GM15510 (cell line): ENCODE measurements at regions not wholly inside any gene's neighbourhood (a gene's known extent, or its start where the extent isn't known, plus 50 kb on each side); places are given as distances from the start of the nearest gene placed in this dataset.

ENCODE experiments used
- POLR2A ChIP-seq: IDR thresholded peaks from 3 replicates; pipeline ENCODE4 v1.6.1; 2011; ENCODE audit warnings: borderline replicate concordance; ENCODE audit not compliant: insufficient read length; ENCODE audit errors: extremely low read depth

GRCh38 chr10:123470336-123470921 is 195.7 kb upstream of the GPR26 start:
- TF ChIP-seq POLR2A: no peak

GRCh38 chr10:123471811-123472210 is 194.3 kb upstream of the GPR26 start:
- TF ChIP-seq POLR2A: no peak

GRCh38 chr10:123472606-123473005 is 193.5 kb upstream of the GPR26 start:
- no peak for TF ChIP-seq POLR2A

DNA sequence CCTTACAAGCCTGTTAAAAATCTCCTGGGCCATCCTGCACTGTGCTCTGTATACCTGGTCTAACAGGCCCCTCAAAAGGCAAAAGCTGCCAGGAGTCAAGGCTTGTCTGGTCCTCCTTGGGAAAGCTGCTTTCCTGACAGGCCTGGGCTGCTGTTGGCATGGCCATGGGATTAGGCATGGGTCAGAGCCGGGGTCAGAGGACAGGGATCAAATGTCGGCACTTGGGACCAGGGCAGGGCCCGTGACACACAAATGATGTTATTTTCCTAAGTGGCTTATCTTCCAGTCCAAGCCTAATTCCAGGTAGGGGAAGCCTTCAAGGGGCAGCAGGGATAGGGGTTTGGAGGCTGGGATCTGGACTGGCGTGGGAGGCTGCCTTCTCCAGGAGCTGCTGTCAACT is 191.5 kb upstream of the GPR26 start:
- no peak for TF ChIP-seq POLR2A

DNA sequence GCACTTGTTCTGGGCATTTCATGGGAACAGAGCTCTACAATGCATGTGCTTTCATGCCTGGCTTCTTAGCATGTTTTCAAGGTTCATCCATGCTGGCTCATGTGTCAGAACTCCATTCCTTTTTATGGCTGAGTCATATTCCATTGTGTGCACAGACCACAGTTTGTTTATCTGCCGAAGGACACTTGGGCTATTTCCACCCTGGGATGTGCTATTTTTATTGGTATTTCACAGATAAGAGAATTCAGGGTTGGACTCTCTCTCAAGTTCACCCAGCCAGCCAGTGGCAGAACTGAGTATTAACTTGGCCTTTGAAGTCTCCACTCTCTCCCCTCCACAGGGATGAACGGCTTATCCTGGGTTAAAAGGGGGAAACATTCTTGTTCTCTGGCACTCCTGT is 190.7 kb upstream of the GPR26 start:
- TF ChIP-seq POLR2A: no peak

- no peak for TF ChIP-seq POLR2A
These were observed 188.0 kb upstream of the GPR26 start for GRCh38 chr10:123478116-123478515.

- no peak for TF ChIP-seq POLR2A
These were observed 186.5 kb upstream of the GPR26 start for GRCh38 chr10:123479640-123480039.

DNA sequence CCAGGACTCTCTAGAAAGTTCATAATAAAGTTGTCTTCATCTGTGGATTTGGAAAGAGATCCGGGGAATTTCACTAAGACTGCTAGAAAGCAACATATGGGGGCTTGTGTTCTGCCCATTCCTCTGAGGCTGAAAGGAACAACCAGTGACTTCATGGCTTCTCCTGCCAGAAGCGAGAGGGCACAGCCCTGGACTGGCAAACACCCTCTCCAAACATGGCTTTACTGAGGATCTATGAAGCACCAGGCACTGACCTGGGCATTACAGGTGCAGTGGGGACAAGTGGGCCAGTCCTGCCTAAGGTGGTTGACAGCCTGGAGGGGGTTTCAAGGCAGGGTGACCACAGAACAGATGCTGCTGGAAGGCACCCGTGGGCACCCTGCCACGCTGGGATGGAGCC is 185.8 kb upstream of the GPR26 start:
- TF ChIP-seq POLR2A: no peak

DNA sequence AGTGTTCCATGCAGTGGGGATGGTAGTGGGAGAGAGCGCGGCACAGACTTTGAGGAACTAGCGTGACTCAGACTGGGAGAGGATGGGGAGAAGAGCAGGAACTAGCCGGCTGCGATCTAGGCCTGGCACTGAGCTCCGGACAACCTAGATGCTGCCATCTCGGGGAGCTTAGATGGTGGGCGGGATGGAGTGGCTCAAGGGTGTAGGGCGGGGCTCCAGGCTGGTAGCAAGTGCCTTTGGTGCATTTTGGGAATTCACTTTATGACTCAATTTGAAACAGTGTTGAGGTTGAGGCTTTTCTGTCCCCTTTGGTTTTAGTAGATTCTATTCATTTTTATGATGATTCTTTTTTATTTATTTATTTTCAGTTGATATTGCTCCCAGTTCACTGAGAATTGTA is 185.3 kb upstream of the GPR26 start:
- no peak for TF ChIP-seq POLR2A

GRCh38 chr10:123484722-123485121 is 181.4 kb upstream of the GPR26 start:
- TF ChIP-seq POLR2A: no peak

DNA sequence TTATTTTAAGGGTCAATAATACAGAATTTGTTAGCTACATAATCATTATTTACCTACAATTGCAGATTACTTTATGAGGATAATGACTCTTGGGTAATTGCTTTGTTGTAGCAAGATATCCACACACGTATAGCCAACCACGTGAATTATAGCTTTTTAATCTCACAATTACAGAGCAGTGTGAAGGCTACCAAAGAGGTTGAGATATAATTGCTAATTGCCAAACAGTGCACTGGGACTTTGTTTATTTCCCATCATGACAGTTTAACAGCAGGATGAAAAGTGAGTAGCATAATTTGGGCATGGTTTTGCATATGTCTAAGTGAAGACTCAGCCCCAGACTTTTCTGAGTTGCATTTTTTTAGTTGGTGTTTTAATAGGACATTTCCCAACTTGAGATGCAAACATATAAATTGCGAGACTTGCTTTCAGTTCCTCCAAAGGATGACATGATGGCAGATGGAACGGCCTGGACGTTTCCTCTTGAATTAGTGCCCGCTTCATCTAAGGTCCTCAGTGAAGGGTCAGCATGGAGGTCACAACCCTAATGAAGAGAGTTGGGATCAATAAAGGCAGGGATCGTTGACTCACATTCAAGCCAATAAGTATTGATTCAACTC is 180.7 kb upstream of the GPR26 start:
- TF ChIP-seq POLR2A: no peak

- no peak for TF ChIP-seq POLR2A
These were observed 177.7 kb upstream of the GPR26 start for GRCh38 chr10:123488436-123488835.

DNA sequence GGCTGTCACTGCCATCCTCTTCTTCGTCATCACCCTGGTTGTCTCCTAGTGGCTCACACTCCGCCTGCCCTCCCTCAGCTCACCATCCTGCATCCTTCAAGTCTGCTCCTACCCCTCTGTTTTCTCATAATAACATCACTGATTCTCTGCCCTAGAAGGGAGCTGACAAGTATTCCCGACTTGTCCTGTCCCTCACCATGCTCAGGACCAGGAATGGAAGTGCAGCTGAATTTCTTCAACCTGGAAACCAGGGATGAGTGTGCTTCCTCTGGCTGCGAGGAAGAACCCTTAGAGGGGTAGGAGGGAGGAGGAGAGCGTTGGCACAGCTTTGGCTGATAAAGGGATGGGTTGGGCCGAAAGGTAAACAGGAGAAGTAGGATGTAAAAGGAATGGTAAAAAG is 174.8 kb upstream of the GPR26 start:
- TF ChIP-seq POLR2A: no peak

- TF ChIP-seq POLR2A: no peak
These were observed 174.1 kb upstream of the GPR26 start for GRCh38 chr10:123492016-123492415.

- no peak for TF ChIP-seq POLR2A
These were observed 171.8 kb upstream of the GPR26 start for GRCh38 chr10:123494301-123494808.

GRCh38 chr10:123496375-123496774 is 169.8 kb upstream of the GPR26 start:
- no peak for TF ChIP-seq POLR2A
